ENCODE measurements at regions not wholly inside any gene's neighbourhood (a gene's known extent, or its start where the extent isn't known, plus 50 kb on each side); places are given as distances from the start of the nearest gene placed in this dataset.

GRCh38 chr6:76135481-76135880 lies 63.0 kb upstream of the IMPG1 start:
- TF ChIP-seq, protein P1, sequence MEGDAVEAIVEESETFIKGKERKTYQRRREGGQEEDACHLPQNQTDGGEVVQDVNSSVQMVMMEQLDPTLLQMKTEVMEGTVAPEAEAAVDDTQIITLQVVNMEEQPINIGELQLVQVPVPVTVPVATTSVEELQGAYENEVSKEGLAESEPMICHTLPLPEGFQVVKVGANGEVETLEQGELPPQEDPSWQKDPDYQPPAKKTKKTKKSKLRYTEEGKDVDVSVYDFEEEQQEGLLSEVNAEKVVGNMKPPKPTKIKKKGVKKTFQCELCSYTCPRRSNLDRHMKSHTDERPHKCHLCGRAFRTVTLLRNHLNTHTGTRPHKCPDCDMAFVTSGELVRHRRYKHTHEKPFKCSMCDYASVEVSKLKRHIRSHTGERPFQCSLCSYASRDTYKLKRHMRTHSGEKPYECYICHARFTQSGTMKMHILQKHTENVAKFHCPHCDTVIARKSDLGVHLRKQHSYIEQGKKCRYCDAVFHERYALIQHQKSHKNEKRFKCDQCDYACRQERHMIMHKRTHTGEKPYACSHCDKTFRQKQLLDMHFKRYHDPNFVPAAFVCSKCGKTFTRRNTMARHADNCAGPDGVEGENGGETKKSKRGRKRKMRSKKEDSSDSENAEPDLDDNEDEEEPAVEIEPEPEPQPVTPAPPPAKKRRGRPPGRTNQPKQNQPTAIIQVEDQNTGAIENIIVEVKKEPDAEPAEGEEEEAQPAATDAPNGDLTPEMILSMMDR (IDR thresholded peaks at IDR 0.05; ENCODE audit: insufficient read depth, low read length): no peak
- TF ChIP-seq REST (IDR thresholded peaks at IDR 0.05; ENCODE audit: insufficient replicate concordance, low read depth) (no peak), SPI1 (IDR thresholded peaks at IDR 0.05; ENCODE audit: borderline replicate concordance, low read depth) (no peak)
